Gastroesophageal sphincter (tissue), 3 donors: ENCODE measurements at regions not wholly inside any gene's neighbourhood (a gene's known extent, or its start where the extent isn't known, plus 50 kb on each side); places are given as distances from the start of the nearest gene placed in this dataset.

ENCODE experiments used
- CTCF ChIP-seq, 4 experiments: fragments of 200-600 bp in 2 of 4; fragments of 450-650 bp in 2 of 4; sonication (generic) in 1 of 4; IDR thresholded peaks; one replicate each; pipeline ENCODE4 v1.5.1; 2017 to 2019; ENCODE audit warnings: antibody characterized with exemption in 4 of 4, mild to moderate bottlenecking in 2 of 4, moderate library complexity in 2 of 4
- POLR2A ChIP-seq, 2 donors: fragments of 450-650 bp; IDR thresholded peaks; one replicate each; pipeline ENCODE4 v1.6.1; 2017; ENCODE audit warnings: antibody characterized with exemption in 2 of 2, mild to moderate bottlenecking in 2 of 2, moderate library complexity in 1 of 2

- no peak for TF ChIP-seq CTCF (IDR thresholded peaks at IDR 0.05)
- no peak for TF ChIP-seq POLR2A (IDR thresholded peaks at IDR 0.05)
Observed at GRCh38 chr16:6362321-6362720, 970.3 kb upstream of the RBFOX1 start.
